H1 (cell line): ENCODE measurements at regions not wholly inside any gene's neighbourhood (a gene's known extent, or its start where the extent isn't known, plus 50 kb on each side); places are given as distances from the start of the nearest gene placed in this dataset.

ENCODE experiments used
- CTCF ChIA-PET: fragments of 300-600 bp; sonication (Branson Sonifier 250); formaldehyde crosslinking; loops from one replicate; lab custom pipeline; 2021; ENCODE audit not compliant: partially characterized antibody; lab: Charles Lee
- POLR2A ChIA-PET: fragments of 300-600 bp; sonication (Branson Sonifier 250); formaldehyde crosslinking; loops from one replicate; lab custom pipeline; 2021; ENCODE audit warnings: inconsistent platforms; ENCODE audit not compliant: partially characterized antibody; lab: Charles Lee
- DNase-seq, 2 experiments: peaks; one replicate each; pipeline versions ENCODE4 v3.0.0 to v3.0.0-alpha.2; 2010 to 2022; ENCODE audit warnings: low spot score in 2 of 2, low read depth in 1 of 2, mixed read lengths in 1 of 2
- FAIRE-seq: peaks from 2 replicates; lab custom pipeline; 2011; peaks lifted over from hg19 to GRCh38; lab: Jason Lieb, UNC
- H2AFZ ChIP-seq: 2 replicates; pipeline ENCODE4 v1.8.1; 2012; ENCODE audit warnings: low read length, inconsistent platforms
- H2AK5ac ChIP-seq: 2 replicates; pipeline ENCODE4 v1.6.1; 2013; ENCODE audit warnings: low read depth, low read length
- H2BK120ac ChIP-seq: replicated peaks from 2 replicates; pipeline ENCODE3; 2013; ENCODE audit warnings: low read depth, low read length, inconsistent platforms
- H2BK12ac ChIP-seq: 2 replicates; pipeline ENCODE4 v1.6.1; 2013; ENCODE audit warnings: low read depth, low read length
- H2BK15ac ChIP-seq: 2 replicates; pipeline ENCODE4 v1.6.1; 2013; ENCODE audit warnings: low read length
- H2BK20ac ChIP-seq: 2 replicates; pipeline ENCODE4 v1.6.1; 2013; ENCODE audit warnings: low read length
- H2BK5ac ChIP-seq: 2 replicates; pipeline ENCODE4 v1.6.1; 2013; ENCODE audit warnings: low read depth, low read length
- H3K14ac ChIP-seq: 2 replicates; pipeline ENCODE4 v1.6.1; 2013; ENCODE audit warnings: inconsistent platforms; ENCODE audit not compliant: insufficient read length
- H3K18ac ChIP-seq: 2 replicates; pipeline ENCODE4 v1.6.1; 2013; ENCODE audit warnings: low read length; ENCODE audit errors: extremely low read depth
- H3K23ac ChIP-seq: 2 replicates; pipeline ENCODE4 v1.6.1; 2013; ENCODE audit warnings: inconsistent platforms; ENCODE audit not compliant: insufficient read length
- H3K23me2 ChIP-seq: 2 replicates; pipeline ENCODE4 v1.6.1; 2013; ENCODE audit warnings: low read depth, low read length
- H3K27ac ChIP-seq: 2 replicates; pipeline ENCODE4 v1.6.1; 2011; ENCODE audit warnings: low read depth, low read length, inconsistent platforms
- H3K27me3 ChIP-seq, 4 experiments: replicated peaks in 1 of 4; 1 replicate in 1 of 4; 2 replicates in 3 of 4; pipeline versions ENCODE4 v1.6.1 to v1.8.1; 2011 to 2013; ENCODE audit warnings: low read length in 3 of 4, mild to moderate bottlenecking in 3 of 4, inconsistent platforms in 2 of 4, mixed read lengths in 2 of 4, moderate library complexity in 1 of 4; ENCODE audit not compliant: control insufficient read depth in 3 of 4, insufficient read depth in 3 of 4; ENCODE audit errors: extremely low read depth in 1 of 4
- H3K36me3 ChIP-seq, 4 experiments: 2 replicates each; pipeline versions ENCODE4 v1.6.1 to v1.8.1; 2011 to 2013; ENCODE audit warnings: mild to moderate bottlenecking in 4 of 4, low read length in 3 of 4, moderate library complexity in 2 of 4, control low read depth in 1 of 4, inconsistent platforms in 1 of 4; ENCODE audit not compliant: insufficient read depth in 4 of 4, control insufficient read depth in 2 of 4
- H3K4ac ChIP-seq: replicated peaks from 2 replicates; pipeline ENCODE3; 2013; ENCODE audit warnings: low read length, low read depth, mixed read lengths, inconsistent platforms; ENCODE audit not compliant: insufficient read length
- H3K4me1 ChIP-seq, 4 experiments: replicated peaks in 1 of 4; 1 replicate in 1 of 4; 2 replicates in 3 of 4; pipeline versions ENCODE4 v1.6.1 to v1.8.1; 2011 to 2013; ENCODE audit warnings: low read length in 3 of 4, inconsistent platforms in 2 of 4, mixed read lengths in 1 of 4; ENCODE audit not compliant: insufficient read depth in 4 of 4, control insufficient read depth in 3 of 4
- H3K4me2 ChIP-seq, 2 experiments: 2 replicates each; pipeline versions ENCODE4 v1.6.1 to v1.8.1; 2011 to 2013; ENCODE audit warnings: low read depth in 2 of 2, low read length in 2 of 2, control low read depth in 1 of 2, inconsistent platforms in 1 of 2, mild to moderate bottlenecking in 1 of 2; ENCODE audit not compliant: insufficient read depth in 1 of 2
- H3K4me3 ChIP-seq, 4 experiments: fragments of 200-600, 300-600 bp in 1 of 4; sonication (generic), shearing (Covaris generic), sonication (Bioruptor Twin) in 1 of 4; 2 replicates each; pipeline versions ENCODE4 v1.5.1 to v1.8.1; 2011 to 2016; ENCODE audit warnings: low read length in 4 of 4, low read depth in 3 of 4, control low read depth in 2 of 4, inconsistent platforms in 2 of 4, mild to moderate bottlenecking in 2 of 4, mixed read lengths in 1 of 4, moderate library complexity in 1 of 4; ENCODE audit not compliant: insufficient read depth in 2 of 4; ENCODE audit errors: extremely low read depth in 1 of 4
- H3K56ac ChIP-seq: replicated peaks from 2 replicates; pipeline ENCODE3; 2013; ENCODE audit warnings: low read depth, mild to moderate bottlenecking, mixed read lengths, low read length, inconsistent platforms; ENCODE audit not compliant: insufficient read length
- H3K79me1 ChIP-seq: 2 replicates; pipeline ENCODE4 v1.6.1; 2013; ENCODE audit warnings: low read depth, low read length, control low read depth
- H3K79me2 ChIP-seq, 2 experiments: 2 replicates each; pipeline versions ENCODE4 v1.6.1 to v1.8.1; 2012 to 2013; ENCODE audit warnings: low read length in 2 of 2, mild to moderate bottlenecking in 2 of 2, inconsistent platforms in 1 of 2; ENCODE audit not compliant: insufficient read depth in 2 of 2, control insufficient read depth in 1 of 2
- H3K9ac ChIP-seq, 4 experiments: replicated peaks in 1 of 4; 1 replicate in 1 of 4; 2 replicates in 3 of 4; pipeline versions ENCODE4 v1.6.1 to v1.8.1; 2011 to 2013; ENCODE audit warnings: low read depth in 3 of 4, low read length in 3 of 4, control low read depth in 2 of 4, mild to moderate bottlenecking in 2 of 4, moderate library complexity in 2 of 4, inconsistent platforms in 1 of 4; ENCODE audit errors: extremely low read depth in 1 of 4
- H3K9me3 ChIP-seq, 2 experiments: 2 replicates each; pipeline versions ENCODE4 v1.6.1 to v1.8.1; 2012 to 2013; ENCODE audit warnings: mild to moderate bottlenecking in 2 of 2, moderate library complexity in 2 of 2, control low read depth in 1 of 2, inconsistent platforms in 1 of 2, low read depth in 1 of 2, low read length in 1 of 2, mixed read lengths in 1 of 2; ENCODE audit not compliant: insufficient read depth in 2 of 2
- H4K20me1 ChIP-seq, 2 experiments: replicated peaks in 1 of 2; 2 replicates each; pipeline versions ENCODE3 to v1.8.1; 2011 to 2013; ENCODE audit warnings: inconsistent platforms in 2 of 2, low read length in 2 of 2, mild to moderate bottlenecking in 1 of 2; ENCODE audit not compliant: insufficient read depth in 2 of 2, control insufficient read depth in 1 of 2
- H4K5ac ChIP-seq: 2 replicates; pipeline ENCODE4 v1.6.1; 2013; ENCODE audit warnings: low read length, low read depth, mixed read lengths, inconsistent platforms; ENCODE audit not compliant: insufficient read length
- H4K8ac ChIP-seq: 2 replicates; pipeline ENCODE4 v1.8.0; 2013; ENCODE audit warnings: mild to moderate bottlenecking, moderate library complexity, low read length, inconsistent platforms; ENCODE audit not compliant: insufficient read depth; ENCODE audit errors: extremely low read depth
- H4K91ac ChIP-seq: replicated peaks from 2 replicates; pipeline ENCODE3; 2013; ENCODE audit warnings: low read length, mixed read lengths, inconsistent platforms; ENCODE audit not compliant: insufficient read length
- BRCA1 ChIP-seq: IDR thresholded peaks from 2 replicates; pipeline ENCODE4 v1.6.1; 2012; ENCODE audit warnings: low read depth, low read length, improper control_type of control experiment
- CBX8 ChIP-seq: fragments of 300-800, 300-1000 bp; sonication (generic); IDR thresholded peaks from 2 replicates; pipeline ENCODE4 v1.7.1; 2016; ENCODE audit warnings: low read depth, low read length, borderline replicate concordance
- CHD2 ChIP-seq: IDR thresholded peaks from 2 replicates; pipeline ENCODE4 v1.6.1; 2012; ENCODE audit warnings: low read length, improper control_type of control experiment
- CTCF ChIP-seq, 3 experiments: IDR thresholded peaks; 1 replicate in 2 of 3; 2 replicates in 1 of 3; pipeline versions ENCODE4 v1.5.1 to v1.6.1; 2011; ENCODE audit warnings: low read length in 3 of 3, mild to moderate bottlenecking in 3 of 3, inconsistent platforms in 2 of 3, low read depth in 1 of 3, moderate library complexity in 1 of 3; ENCODE audit not compliant: insufficient read depth in 1 of 3; ENCODE audit errors: control extremely low read depth in 1 of 3
- EGR1 ChIP-seq: IDR thresholded peaks from 2 replicates; pipeline ENCODE4 v1.6.1; 2011; ENCODE audit warnings: low read depth, low read length, borderline replicate concordance
- EP300 ChIP-seq, 2 experiments: IDR thresholded peaks; 1 replicate in 1 of 2; 2 replicates in 1 of 2; pipeline ENCODE4 v1.6.1; 2011 to 2012; ENCODE audit warnings: low read depth in 2 of 2, low read length in 2 of 2, mild to moderate bottlenecking in 2 of 2, borderline replicate concordance in 1 of 2, inconsistent platforms in 1 of 2, moderate library complexity in 1 of 2
- KDM1A ChIP-seq: fragments of 200-600, 300-600 bp; sonication (generic); IDR thresholded peaks from 2 replicates; pipeline ENCODE4 v1.7.1; 2016; ENCODE audit warnings: mild to moderate bottlenecking, low read length, borderline replicate concordance
- KDM4A ChIP-seq: IDR thresholded peaks from one replicate; pipeline ENCODE4 v1.7.1; 2012; ENCODE audit warnings: low read depth, mild to moderate bottlenecking, moderate library complexity, low read length, inconsistent platforms; ENCODE audit not compliant: severe bottlenecking
- KDM5A ChIP-seq: fragments of 200-600 bp; IDR thresholded peaks from 2 replicates; pipeline ENCODE4 v1.7.1; 2012; ENCODE audit warnings: mild to moderate bottlenecking, low read length, inconsistent platforms, mixed read lengths
- SP1 ChIP-seq: IDR thresholded peaks from 2 replicates; pipeline ENCODE4 v1.6.1; 2011; ENCODE audit warnings: low read depth, low read length
- TBP ChIP-seq: IDR thresholded peaks from 2 replicates; pipeline ENCODE4 v1.6.1; 2011; ENCODE audit warnings: low read depth, low read length, improper control_type of control experiment
- YY1 ChIP-seq: IDR thresholded peaks from 2 replicates; pipeline ENCODE4 v1.6.1; 2011; ENCODE audit warnings: low read depth, mild to moderate bottlenecking, low read length
- WGBS, 2 experiments: shearing (Covaris generic) in 1 of 2; methylation state at CpG; one replicate each; pipeline versions ENCODE4 v1.1.6 to v1.1.7; 2013 to 2015; ENCODE audit warnings: low lambda C conversion rate in 2 of 2, mixed read lengths in 2 of 2, inconsistent platforms in 1 of 2, low coverage in 1 of 2, missing lambda C conversion rate in 1 of 2; ENCODE audit not compliant: insufficient replicate concordance in 2 of 2, insufficient coverage in 1 of 2, insufficient read length in 1 of 2; ENCODE audit errors: extremely low coverage in 1 of 2, missing lambda C conversion rate in 1 of 2; 5-methylcytosine and 5-hydroxymethylcytosine counted together

GRCh38 chr1:38500891-38501290, 358.7 kb downstream of the RRAGC start:
- Histone ChIP-seq H2BK15ac (peak overlapping the region; percentile 62; the same call in 1 of the 2 replicates), H3K23me2 (no peaks in the 10 kb centered on the region; the same call in 1 of the 2 replicates), H4K91ac (no peak overlapping the region), H2BK120ac (peak overlapping the region; percentile 19), H4K20me1 (no peaks in the 10 kb centered on the region), H3K14ac (no peak overlapping the region), H3K4me1 (peaks cover 9 to 24% (median 16%) of the 10 kb centered on the region in 4 experiments), H3K36me3 (no peaks in the 10 kb centered on the region), H3K4ac (no peak overlapping the region), H3K4me3 (no peak overlapping the region), H2BK5ac (no peak overlapping the region), H2AK5ac (no peak overlapping the region), H3K27me3 (no peaks in the 10 kb centered on the region; a peak in 1 of 7 replicates), H3K9me3 (no peaks in the 10 kb centered on the region), H2BK20ac (no peak overlapping the region), H3K79me1 (no peaks in the 10 kb centered on the region), H2AFZ (no peak overlapping the region), H3K23ac (no peak overlapping the region), H2BK12ac (0 out of 2 replicates have a peak overlapping the region, but pooled peaks have one; percentile 32), H3K27ac (no peak overlapping the region), H4K8ac (no peak overlapping the region), H3K18ac (no peak overlapping the region), H4K5ac (no peak overlapping the region), H3K56ac (no peak overlapping the region), H3K9ac (no peak overlapping the region), H3K4me2 (no peak overlapping the region), H3K79me2 (no peaks in the 10 kb centered on the region)
- WGBS, 2 experiments: 82% methylated on average over 2 of the region's 2 CpGs; no CpG with 5 or more reads in 1 of the 2 experiments
- FAIRE-seq (no peak), DNase-seq (no peak)
- POLR2A ChIA-PET: interaction anchor here (1.0 kb wide), 1 partner anchor 254 kb away, joined by 3 read pairs; no protein-coding TSS in a partner anchor
- CTCF ChIA-PET: interaction anchor here (0.7 to 3.9 kb wide), 14 partner anchors 8 to 474 kb away, joined by 3 to 25 read pairs (median 4); no protein-coding TSS in a partner anchor
- TF ChIP-seq TBP (no peak), KDM4A (no peak), YY1 (no peak), BRCA1 (no peak), CBX8 (no peak), SP1 (no peak), KDM5A (no peak), CHD2 (no peak), EGR1 (no peak), CTCF (IDR thresholded peaks at IDR 0.05; ENCODE audit: control extremely low read depth in 1 of 3, insufficient read depth in 1 of 3, low read depth in 1 of 3, low read length in 3 of 3) (no peak), KDM1A (no peak), EP300 (IDR thresholded peaks at IDR 0.05; ENCODE audit: borderline replicate concordance in 1 of 2, low read depth in 2 of 2, low read length in 2 of 2) (no peak)
